Esophagus muscularis mucosa (tissue), 3 donors: ENCODE measurements at regions not wholly inside any gene's neighbourhood (a gene's known extent, or its start where the extent isn't known, plus 50 kb on each side); places are given as distances from the start of the nearest gene placed in this dataset.

Experiments
- POLR2AphosphoS5 ChIP-seq, 2 donors: sonication (generic); formaldehyde crosslinking; IDR thresholded peaks; one replicate each; pipeline ENCODE4 v1.6.1; 2017; ENCODE audit warnings: antibody characterized with exemption in 2 of 2
- TF ChIP-seq, protein P1 (sequence below), 3 experiments: fragments of 200-600 bp in 2 of 3; fragments of 450-650 bp in 1 of 3; sonication (generic) in 2 of 3; IDR thresholded peaks; one replicate each; pipeline ENCODE4 v1.5.1; 2017 to 2019; ENCODE audit warnings: antibody characterized with exemption in 3 of 3, mild to moderate bottlenecking in 2 of 3, moderate library complexity in 1 of 3

GRCh38 chr4:102420563-102421398, 75.5 kb upstream of the SLC39A8 start:
- TF ChIP-seq, protein P1, sequence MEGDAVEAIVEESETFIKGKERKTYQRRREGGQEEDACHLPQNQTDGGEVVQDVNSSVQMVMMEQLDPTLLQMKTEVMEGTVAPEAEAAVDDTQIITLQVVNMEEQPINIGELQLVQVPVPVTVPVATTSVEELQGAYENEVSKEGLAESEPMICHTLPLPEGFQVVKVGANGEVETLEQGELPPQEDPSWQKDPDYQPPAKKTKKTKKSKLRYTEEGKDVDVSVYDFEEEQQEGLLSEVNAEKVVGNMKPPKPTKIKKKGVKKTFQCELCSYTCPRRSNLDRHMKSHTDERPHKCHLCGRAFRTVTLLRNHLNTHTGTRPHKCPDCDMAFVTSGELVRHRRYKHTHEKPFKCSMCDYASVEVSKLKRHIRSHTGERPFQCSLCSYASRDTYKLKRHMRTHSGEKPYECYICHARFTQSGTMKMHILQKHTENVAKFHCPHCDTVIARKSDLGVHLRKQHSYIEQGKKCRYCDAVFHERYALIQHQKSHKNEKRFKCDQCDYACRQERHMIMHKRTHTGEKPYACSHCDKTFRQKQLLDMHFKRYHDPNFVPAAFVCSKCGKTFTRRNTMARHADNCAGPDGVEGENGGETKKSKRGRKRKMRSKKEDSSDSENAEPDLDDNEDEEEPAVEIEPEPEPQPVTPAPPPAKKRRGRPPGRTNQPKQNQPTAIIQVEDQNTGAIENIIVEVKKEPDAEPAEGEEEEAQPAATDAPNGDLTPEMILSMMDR (IDR thresholded peaks at IDR 0.05), result no peak
- no peak for TF ChIP-seq POLR2AphosphoS5 (IDR thresholded peaks at IDR 0.05)
